HFF-Myc (cell line): ENCODE measurements at regions not wholly inside any gene's neighbourhood (a gene's known extent, or its start where the extent isn't known, plus 50 kb on each side); places are given as distances from the start of the nearest gene placed in this dataset.
"Not testable (repeated sequence)": the region's sequence is repeated elsewhere in the genome, so short reads cannot be mapped to it uniquely, and the experiment has no call there.

Source experiments
- DNase-seq: peaks from one replicate; pipeline ENCODE4 v3.0.0-alpha.2; 2011; ENCODE audit warnings: low read depth; ENCODE audit errors: extremely low read depth
- H3K4me3 ChIP-seq: replicated peaks from 2 replicates; pipeline ENCODE4 v1.5.1; 2011; ENCODE audit warnings: low read depth, mild to moderate bottlenecking, control low read depth, low read length
- CTCF ChIP-seq: IDR thresholded peaks from 2 replicates; pipeline ENCODE4 v1.5.1; 2012; ENCODE audit warnings: mild to moderate bottlenecking, low read depth, low read length, control low read depth; ENCODE audit errors: missing control alignments

GRCh38 chr1:233828480-233828879 is 76.0 kb upstream of the SLC35F3 start:
- no peak for DNase-seq
- TF ChIP-seq CTCF: no peak

GRCh38 chr1:233834609-233835008 is 69.9 kb upstream of the SLC35F3 start:
- TF ChIP-seq CTCF: no peak

More at GRCh38 chr1:233828480-233828879, 76.0 kb upstream of the SLC35F3 start:
- H3K4me3 ChIP-seq: no peak overlapping the region

GRCh38 chr1:233838207-233838606 is 66.3 kb upstream of the SLC35F3 start:
- not testable (repeated sequence) for H3K4me3 ChIP-seq, DNase-seq

More at GRCh38 chr1:233834609-233835008, 69.9 kb upstream of the SLC35F3 start:
- DNase-seq: no peak
- no peak overlapping the region for H3K4me3 ChIP-seq

- no peak for TF ChIP-seq CTCF
- DNase-seq: no peak
- H3K4me3 ChIP-seq: no peak overlapping the region
Measured at GRCh38 chr1:233843525-233844204, 60.8 kb upstream of the SLC35F3 start.

- no peak for DNase-seq
- no peak overlapping the region for H3K4me3 ChIP-seq
- TF ChIP-seq CTCF: no peak
Measured at GRCh38 chr1:233844275-233844674, 60.2 kb upstream of the SLC35F3 start.

- no peak for TF ChIP-seq CTCF
- DNase-seq: no peak
- no peak overlapping the region for H3K4me3 ChIP-seq
Measured at GRCh38 chr1:233844692-233845091, 59.8 kb upstream of the SLC35F3 start.
